ENCODE measurements at regions not wholly inside any gene's neighbourhood (a gene's known extent, or its start where the extent isn't known, plus 50 kb on each side); places are given as distances from the start of the nearest gene placed in this dataset.

- no peak overlapping the region for H3K4me3 ChIP-seq (replicated peaks in 1 of 2; ENCODE audit: low read depth in 1 of 2, low read length in 2 of 2)
- POLR2A ChIA-PET, result no interaction called here
- no peaks in the 10 kb centered on the region for H3K9me2 ChIP-seq (ENCODE audit: insufficient read depth)
- H3K79me2 ChIP-seq (ENCODE audit: insufficient read depth, low read length), result no peaks in the 10 kb centered on the region
- intact Hi-C loops (cut with micrococcal nuclease), result no loop called here
- DNase-seq (ENCODE audit: low read depth, low spot score), result no peak
- peaks cover 30% of the 10 kb centered on the region; the same call in 1 of the 2 replicates for H3K27me3 ChIP-seq (ENCODE audit: insufficient read depth, low read length)
- RAD21 ChIA-PET (ENCODE audit: low non-redundant PET in 1 of 2, low total read pairs in 2 of 2, uncharacterized antibody in 2 of 2, unreplicated experiment in 2 of 2), result no interaction called here
- no peaks in the 10 kb centered on the region for H4K20me1 ChIP-seq (ENCODE audit: insufficient read depth)
- TF ChIP-seq EZH2phosphoT487 (IDR thresholded peaks at IDR 0.05; ENCODE audit: borderline replicate concordance), result no peak
- no peak for TF ChIP-seq SIN3A (IDR thresholded peaks at IDR 0.05; ENCODE audit: low read depth)
- TF ChIP-seq REST (IDR thresholded peaks at IDR 0.05; ENCODE audit: low read depth), result no peak
- no peak for TF ChIP-seq POLR2A (IDR thresholded peaks at IDR 0.05; ENCODE audit: borderline replicate concordance, extremely low read depth, insufficient read depth, insufficient read length)
- TF ChIP-seq SP1 (IDR thresholded peaks at IDR 0.05; ENCODE audit: low read depth), result no peak
- no peak for TF ChIP-seq CBX3 (IDR thresholded peaks at IDR 0.05; ENCODE audit: low read depth)
- no peak for TF ChIP-seq YY1 (IDR thresholded peaks at IDR 0.05; ENCODE audit: extremely low read depth, insufficient replicate concordance, low read depth, low read length)
- no peak for TF ChIP-seq POLR2AphosphoS5 (IDR thresholded peaks at IDR 0.05; ENCODE audit: low read depth, low read length)
- no peak for TF ChIP-seq EZH2 (IDR thresholded peaks at IDR 0.05)
- no peak for TF ChIP-seq SRF (IDR thresholded peaks at IDR 0.05; ENCODE audit: low read depth)
- TF ChIP-seq ZFX (IDR thresholded peaks at IDR 0.05), result no peak
- BruUV-seq (replicated peaks), result no TSS peak
- no peaks in the 10 kb centered on the region for H3K36me3 ChIP-seq (ENCODE audit: control insufficient read depth in 1 of 2, insufficient read depth in 2 of 2, low read length in 2 of 2)
- ATAC-seq, result no peak
- H3K4me2 ChIP-seq (ENCODE audit: low read length), result no peak overlapping the region
- no peak overlapping the region for H3K9ac ChIP-seq (ENCODE audit: low read length)
- H2AFZ ChIP-seq (ENCODE audit: low read depth, low read length, poor library complexity, severe bottlenecking), result no peak overlapping the region
- no peaks in the 10 kb centered on the region for H3K4me1 ChIP-seq (ENCODE audit: control insufficient read depth in 1 of 2, insufficient read depth in 2 of 2, low read length in 2 of 2)
- no peak overlapping the region for H3K27ac ChIP-seq (ENCODE audit: low read depth, low read length)
- CTCF ChIA-PET, result no interaction called here
- H3K9me3 ChIP-seq (ENCODE audit: control insufficient read depth in 1 of 2, insufficient read depth in 1 of 2, low read depth in 1 of 2, low read length in 2 of 2), result no peaks in the 10 kb centered on the region
These were observed 665.5 kb downstream of the PTPRU start for GRCh38 chr1:29901624-29902325.

Measured in HCT116 (cell line).